ENCODE measurements at regions not wholly inside any gene's neighbourhood (a gene's known extent, or its start where the extent isn't known, plus 50 kb on each side); places are given as distances from the start of the nearest gene placed in this dataset.

DNA sequence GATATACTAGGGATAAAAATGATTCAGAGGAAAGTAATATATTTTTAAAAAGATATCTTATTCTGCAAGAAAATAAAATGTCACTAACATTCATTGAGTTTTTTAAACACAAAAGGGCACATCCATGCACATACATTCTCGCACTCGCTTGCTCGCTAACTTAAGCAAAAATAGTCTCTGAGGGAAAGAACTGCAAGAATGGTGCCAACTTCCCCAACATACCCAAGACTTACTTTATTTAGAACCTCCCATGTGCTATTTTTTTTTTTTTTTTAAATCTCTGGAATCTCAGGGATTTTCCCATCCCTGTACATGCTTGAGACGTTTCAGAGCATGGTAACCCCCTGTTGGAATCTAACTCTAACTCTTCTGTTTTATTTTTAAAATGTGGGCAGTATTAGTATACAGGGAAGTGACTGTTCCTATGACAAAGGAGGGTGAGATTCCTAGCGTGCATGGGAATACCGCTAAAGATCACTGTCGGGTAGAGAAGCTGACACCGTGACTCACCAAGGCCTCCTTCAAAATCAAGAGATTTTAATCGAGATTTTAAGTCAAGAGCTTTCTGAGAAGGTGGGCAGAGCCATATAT, 187.9 kb upstream of the ZEB2 start:
- Histone ChIP-seq H3K36me3 (no peaks in the 10 kb centered on the region), H3K4me3 (no peak overlapping the region), H3K4me1 (peaks cover 0 to 12% (median 7%) of the 10 kb centered on the region in 4 donors), H3K9me3 (no peaks in the 10 kb centered on the region), H3K27ac (no peak overlapping the region), H3K27me3 (no peaks in the 10 kb centered on the region)
- WGBS, 2 donors = 84 to 89% methylated on average over 9 of the region's 9 CpGs
- intact Hi-C loops (cut with DNase I) = no loop called here
- DNase-seq = no peak
- TF ChIP-seq, protein P1, sequence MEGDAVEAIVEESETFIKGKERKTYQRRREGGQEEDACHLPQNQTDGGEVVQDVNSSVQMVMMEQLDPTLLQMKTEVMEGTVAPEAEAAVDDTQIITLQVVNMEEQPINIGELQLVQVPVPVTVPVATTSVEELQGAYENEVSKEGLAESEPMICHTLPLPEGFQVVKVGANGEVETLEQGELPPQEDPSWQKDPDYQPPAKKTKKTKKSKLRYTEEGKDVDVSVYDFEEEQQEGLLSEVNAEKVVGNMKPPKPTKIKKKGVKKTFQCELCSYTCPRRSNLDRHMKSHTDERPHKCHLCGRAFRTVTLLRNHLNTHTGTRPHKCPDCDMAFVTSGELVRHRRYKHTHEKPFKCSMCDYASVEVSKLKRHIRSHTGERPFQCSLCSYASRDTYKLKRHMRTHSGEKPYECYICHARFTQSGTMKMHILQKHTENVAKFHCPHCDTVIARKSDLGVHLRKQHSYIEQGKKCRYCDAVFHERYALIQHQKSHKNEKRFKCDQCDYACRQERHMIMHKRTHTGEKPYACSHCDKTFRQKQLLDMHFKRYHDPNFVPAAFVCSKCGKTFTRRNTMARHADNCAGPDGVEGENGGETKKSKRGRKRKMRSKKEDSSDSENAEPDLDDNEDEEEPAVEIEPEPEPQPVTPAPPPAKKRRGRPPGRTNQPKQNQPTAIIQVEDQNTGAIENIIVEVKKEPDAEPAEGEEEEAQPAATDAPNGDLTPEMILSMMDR (IDR thresholded peaks at IDR 0.05) = no peak
- no peak for TF ChIP-seq POLR2AphosphoS5 (IDR thresholded peaks at IDR 0.05)
- no peak for TF ChIP-seq POLR2A (IDR thresholded peaks at IDR 0.05)
- no peak for TF ChIP-seq EP300 (IDR thresholded peaks at IDR 0.05)

DNA sequence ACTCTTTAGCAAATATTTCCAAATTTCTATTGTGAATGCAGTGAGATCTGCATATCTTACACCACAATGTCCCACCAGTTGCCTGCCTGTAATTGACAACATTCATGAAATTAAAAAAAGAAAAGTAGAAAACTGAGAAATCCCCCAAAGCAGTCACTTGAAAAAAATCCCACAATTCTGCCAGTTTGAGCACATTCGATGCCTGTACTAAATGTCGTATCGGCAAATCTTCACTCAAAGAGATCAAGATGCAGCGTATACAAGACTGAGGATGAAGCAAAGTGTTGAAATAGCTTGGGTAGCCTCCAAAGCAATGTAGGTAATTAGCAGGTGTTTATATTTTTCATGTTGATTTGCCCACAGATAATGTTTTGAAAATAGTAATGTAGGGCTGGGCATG, 186.7 kb upstream of the ZEB2 start:
- no peaks in the 10 kb centered on the region for H3K4me1 ChIP-seq
- H3K4me3 ChIP-seq = no peak overlapping the region
- DNase-seq = no peak
- no peak overlapping the region for H3K27ac ChIP-seq
- no peaks in the 10 kb centered on the region for H3K9me3 ChIP-seq
- intact Hi-C loops (cut with DNase I) = no loop called here
- H3K27me3 ChIP-seq = no peaks in the 10 kb centered on the region
- H3K36me3 ChIP-seq = no peaks in the 10 kb centered on the region
- 95 to 96% methylated on average over 4 of the region's 4 CpGs for WGBS, 2 donors
- TF ChIP-seq POLR2AphosphoS5 (IDR thresholded peaks at IDR 0.05) (no peak), EP300 (IDR thresholded peaks at IDR 0.05) (no peak), POLR2A (IDR thresholded peaks at IDR 0.05) (no peak)
- TF ChIP-seq, protein P1 (IDR thresholded peaks at IDR 0.05) = no peak

DNA sequence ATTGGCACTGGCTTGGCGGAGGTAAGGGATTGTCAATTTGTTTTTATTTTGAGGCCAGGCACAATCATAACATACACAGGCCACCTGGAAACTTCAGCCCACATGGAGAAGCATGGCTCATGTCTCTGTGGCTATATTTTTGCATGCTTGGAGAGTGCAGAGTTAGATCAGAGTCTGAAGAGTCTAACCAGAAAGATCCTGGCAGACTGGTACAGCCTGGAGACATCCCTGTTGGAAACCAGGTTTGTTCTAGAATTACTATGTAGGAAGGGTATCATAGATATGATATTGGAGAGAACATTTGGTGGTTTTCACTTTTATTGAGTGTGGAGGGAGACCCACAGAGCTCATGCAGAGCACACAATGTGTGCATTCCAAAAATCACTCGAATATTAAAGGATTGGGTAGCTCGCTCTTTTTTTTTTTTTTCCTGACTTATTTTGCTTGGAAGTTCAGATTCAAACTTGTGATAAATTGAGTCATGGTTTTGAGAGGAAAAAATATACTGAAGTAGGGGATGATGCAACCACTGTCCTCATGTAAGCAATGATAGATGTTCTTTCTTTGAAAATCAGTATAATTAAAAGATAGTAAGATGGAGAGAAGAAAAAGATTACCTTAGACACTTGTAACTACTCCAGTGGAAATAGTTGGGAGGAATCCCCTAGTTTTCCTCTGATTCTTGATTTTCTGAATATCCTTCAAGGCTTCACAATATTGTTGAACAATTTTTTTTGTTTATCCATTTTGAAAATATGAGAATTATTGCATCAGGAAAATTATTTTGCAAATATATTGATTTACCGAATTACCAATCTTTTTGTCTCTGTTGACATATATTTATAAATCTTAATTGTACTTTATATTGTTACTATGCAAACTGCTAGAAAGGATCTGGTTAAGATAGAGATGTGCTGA, 185.7 kb upstream of the ZEB2 start:
- H3K27ac ChIP-seq = no peak overlapping the region
- H3K4me1 ChIP-seq = no peaks in the 10 kb centered on the region
- H3K9me3 ChIP-seq = no peaks in the 10 kb centered on the region
- 85 to 94% methylated on average over 4 of the region's 4 CpGs for WGBS, 2 donors
- H3K36me3 ChIP-seq = no peaks in the 10 kb centered on the region
- H3K27me3 ChIP-seq = no peaks in the 10 kb centered on the region
- no peak for TF ChIP-seq EP300 (IDR thresholded peaks at IDR 0.05)
- TF ChIP-seq POLR2AphosphoS5 (IDR thresholded peaks at IDR 0.05) = no peak
- no peak for TF ChIP-seq POLR2A (IDR thresholded peaks at IDR 0.05)
- TF ChIP-seq, protein P1 (IDR thresholded peaks at IDR 0.05) = no peak
- no peak for DNase-seq
- H3K4me3 ChIP-seq = no peak overlapping the region
- intact Hi-C loops (cut with DNase I) = no loop called here

DNA sequence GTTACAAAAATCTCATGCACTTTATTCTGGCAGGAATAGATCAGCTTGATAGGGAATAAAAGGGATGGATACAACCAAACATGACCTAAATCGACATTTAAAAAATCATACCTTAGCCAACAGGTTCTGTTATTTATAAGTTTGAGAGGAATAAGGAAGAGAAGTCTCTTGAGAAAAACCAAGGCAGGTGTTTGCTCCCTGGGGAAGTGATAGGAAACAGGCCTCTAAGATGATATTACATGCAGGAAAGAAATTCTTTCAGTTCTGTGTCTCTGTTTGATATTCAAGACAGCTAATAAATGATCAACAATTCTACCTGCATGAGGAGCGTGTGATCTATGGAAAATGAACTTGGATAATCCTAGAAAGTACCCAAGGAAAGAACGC, 184.8 kb upstream of the ZEB2 start:
- Histone ChIP-seq H3K4me3 (no peak overlapping the region), H3K27ac (no peak overlapping the region), H3K36me3 (no peaks in the 10 kb centered on the region), H3K9me3 (no peaks in the 10 kb centered on the region), H3K27me3 (no peaks in the 10 kb centered on the region), H3K4me1 (no peaks in the 10 kb centered on the region)
- TF ChIP-seq EP300 (IDR thresholded peaks at IDR 0.05) = no peak
- TF ChIP-seq, protein P1 (IDR thresholded peaks at IDR 0.05) = no peak
- no peak for TF ChIP-seq POLR2A (IDR thresholded peaks at IDR 0.05)
- TF ChIP-seq POLR2AphosphoS5 (IDR thresholded peaks at IDR 0.05) = no peak
- 67 to 73% methylated on average over 3 of the region's 3 CpGs for WGBS, 2 donors
- DNase-seq = no peak
- intact Hi-C loops (cut with DNase I) = no loop called here

All from sigmoid colon (tissue), 6 donors.